HCT116 (cell line): ENCODE measurements at regions not wholly inside any gene's neighbourhood (a gene's known extent, or its start where the extent isn't known, plus 50 kb on each side); places are given as distances from the start of the nearest gene placed in this dataset.

ENCODE experiments used
- ATAC-seq: fragments of 200-7000 bp; cut with Tn5 transposase; 2 replicates; pipeline ENCODE4 v1.9.1; 2020; ENCODE audit warnings: mild to moderate bottlenecking, moderate library complexity
- BruUV-seq: library from RNA; stranded (reverse); fragments of 400-500 nt; replicated peaks from 2 replicates; lab custom pipeline; 2021; lab: Mats Ljungman, UMichigan
- CTCF ChIA-PET: fragments of 300-600 bp; sonication (Branson Sonifier 250); formaldehyde crosslinking; loops from one replicate; lab custom pipeline; 2021; ENCODE audit warnings: antibody characterized with exemption; lab: Charles Lee
- POLR2A ChIA-PET: fragments of 300-600, 350-600 bp; sonication (Branson Sonifier 250); formaldehyde crosslinking; loops from one replicate; lab custom pipeline; 2021; ENCODE audit warnings: antibody characterized with exemption; lab: Charles Lee
- RAD21 ChIA-PET, 2 experiments: fragments of 300-600 bp; sonication (Branson Sonifier 250); formaldehyde crosslinking; loops; one replicate each; lab custom pipeline; 2023; ENCODE audit warnings: low total read pairs in 2 of 2; ENCODE audit not compliant: uncharacterized antibody in 2 of 2, unreplicated experiment in 2 of 2, low non-redundant PET in 1 of 2; lab: Charles Lee
- DNase-seq: peaks from one replicate; pipeline ENCODE4 v3.0.0-alpha.2; 2010; ENCODE audit warnings: low read depth, low spot score
- H2AFZ ChIP-seq: fragments of 200-600 bp; shearing (Covaris generic), sonication (generic); 2 replicates; pipeline ENCODE4 v1.6.1; 2017; ENCODE audit warnings: low read depth, mixed run types, mixed read lengths, antibody characterized with exemption, low read length; ENCODE audit not compliant: poor library complexity, severe bottlenecking
- H3K27ac ChIP-seq: 2 replicates; pipeline ENCODE4 v1.5.1; 2012; ENCODE audit warnings: low read depth, low read length
- H3K27me3 ChIP-seq: fragments of 200-600 bp; sonication (generic); 2 replicates; pipeline ENCODE4 v1.6.1; 2016; ENCODE audit warnings: mixed run types, low read length, mixed read lengths; ENCODE audit not compliant: insufficient read depth
- H3K36me3 ChIP-seq, 2 experiments: fragments of 200-500 bp in 1 of 2; fragments of 200-600 bp in 1 of 2; sonication (Bioruptor generic) in 1 of 2; sonication (generic) in 1 of 2; 2 replicates each; pipeline versions ENCODE4 v1.5.1 to v1.6.1; 2014 to 2016; ENCODE audit warnings: low read length in 2 of 2, inconsistent platforms in 1 of 2, mixed read lengths in 1 of 2, mixed run types in 1 of 2; ENCODE audit not compliant: insufficient read depth in 2 of 2, control insufficient read depth in 1 of 2
- H3K4me1 ChIP-seq, 2 experiments: fragments of 200-600 bp in 1 of 2; sonication (generic) in 1 of 2; 2 replicates each; pipeline versions ENCODE4 v1.5.1 to v1.6.1; 2012 to 2017; ENCODE audit warnings: low read length in 2 of 2, inconsistent platforms in 1 of 2, mild to moderate bottlenecking in 1 of 2, mixed read lengths in 1 of 2, mixed run types in 1 of 2, moderate library complexity in 1 of 2; ENCODE audit not compliant: insufficient read depth in 2 of 2, control insufficient read depth in 1 of 2
- H3K4me2 ChIP-seq: fragments of 200-600 bp; sonication (generic); 2 replicates; pipeline ENCODE4 v1.6.1; 2017; ENCODE audit warnings: mixed run types, low read length, mixed read lengths
- H3K4me3 ChIP-seq, 2 experiments: fragments of 200-600 bp in 1 of 2; sonication (generic) in 1 of 2; replicated peaks in 1 of 2; 2 replicates each; pipeline ENCODE4 v1.5.1; 2011 to 2016; ENCODE audit warnings: low read length in 2 of 2, control low read depth in 1 of 2, low read depth in 1 of 2, mild to moderate bottlenecking in 1 of 2, mixed read lengths in 1 of 2, mixed run types in 1 of 2
- H3K79me2 ChIP-seq: fragments of 200-600 bp; sonication (generic); 2 replicates; pipeline ENCODE4 v1.6.1; 2017; ENCODE audit warnings: mild to moderate bottlenecking, mixed run types, low read length, moderate library complexity, mixed read lengths; ENCODE audit not compliant: insufficient read depth
- H3K9ac ChIP-seq: fragments of 200-600 bp; sonication (generic); 2 replicates; pipeline ENCODE4 v1.6.1; 2016; ENCODE audit warnings: low read length, mixed read lengths
- H3K9me2 ChIP-seq: fragments of 200-600 bp; sonication (generic), shearing (Covaris generic); 2 replicates; pipeline ENCODE4 v1.6.1; 2017; ENCODE audit warnings: mixed run types, mild to moderate bottlenecking, moderate library complexity; ENCODE audit not compliant: insufficient read depth
- H3K9me3 ChIP-seq, 2 experiments: fragments of 200-500 bp in 1 of 2; fragments of 200-600 bp in 1 of 2; sonication (Bioruptor generic) in 1 of 2; sonication (generic) in 1 of 2; 2 replicates each; pipeline ENCODE4 v1.6.1; 2014 to 2017; ENCODE audit warnings: low read length in 2 of 2, mixed read lengths in 2 of 2, inconsistent platforms in 1 of 2, low read depth in 1 of 2, mild to moderate bottlenecking in 1 of 2, mixed run types in 1 of 2, moderate library complexity in 1 of 2; ENCODE audit not compliant: control insufficient read depth in 1 of 2, insufficient read depth in 1 of 2
- H4K20me1 ChIP-seq: fragments of 200-600 bp; sonication (generic), shearing (Covaris generic); 2 replicates; pipeline ENCODE4 v1.6.1; 2017; ENCODE audit warnings: mixed run types, mild to moderate bottlenecking, moderate library complexity; ENCODE audit not compliant: insufficient read depth
- CTCF ChIP-seq, 3 experiments: fragments of 200-600 bp in 1 of 3; sonication (generic) in 1 of 3; IDR thresholded peaks in 2 of 3; conservative IDR thresholded peaks in 1 of 3; 2 replicates each; pipeline ENCODE4 v1.5.1; 2012 to 2017; ENCODE audit warnings: low read depth in 2 of 3, low read length in 2 of 3, antibody characterized with exemption in 1 of 3, borderline replicate concordance in 1 of 3, control low read depth in 1 of 3, mild to moderate bottlenecking in 1 of 3, mixed read lengths in 1 of 3, mixed run types in 1 of 3, moderate library complexity in 1 of 3; ENCODE audit not compliant: insufficient read depth in 1 of 3
- EGR1 ChIP-seq: IDR thresholded peaks from 2 replicates; pipeline ENCODE4 v1.6.1; 2012; ENCODE audit warnings: low read depth
- ELF1 ChIP-seq: IDR thresholded peaks from 2 replicates; pipeline ENCODE4 v1.6.1; 2012; ENCODE audit warnings: low read depth, borderline replicate concordance
- EZH2 ChIP-seq: fragments of 200-600 bp; sonication (generic); IDR thresholded peaks from 2 replicates; pipeline ENCODE4 v1.6.1; 2017; ENCODE audit warnings: antibody characterized with exemption, mixed run types
- EZH2phosphoT487 ChIP-seq: fragments of 200-600 bp; IDR thresholded peaks from 2 replicates; pipeline ENCODE4 v1.6.1; 2018; ENCODE audit warnings: antibody characterized with exemption, borderline replicate concordance
- FOSL1 ChIP-seq: IDR thresholded peaks from 2 replicates; pipeline ENCODE4 v1.6.1; 2012; ENCODE audit warnings: low read depth
- POLR2AphosphoS5 ChIP-seq: IDR thresholded peaks from 2 replicates; pipeline ENCODE4 v1.6.1; 2011; ENCODE audit warnings: mild to moderate bottlenecking, low read depth, low read length, moderate library complexity
- RAD21 ChIP-seq: IDR thresholded peaks from 2 replicates; pipeline ENCODE4 v1.6.1; 2012; ENCODE audit warnings: low read depth, mild to moderate bottlenecking
- SIN3A ChIP-seq: IDR thresholded peaks from 2 replicates; pipeline ENCODE4 v1.6.1; 2012; ENCODE audit warnings: low read depth
- SP1 ChIP-seq: IDR thresholded peaks from 2 replicates; pipeline ENCODE4 v1.6.1; 2012; ENCODE audit warnings: low read depth
- ZFX ChIP-seq: fragments of 450-650 bp; IDR thresholded peaks from 2 replicates; pipeline ENCODE4 v1.6.1; 2017
- intact Hi-C: fragments of 100-400 bp; cut with micrococcal nuclease; formaldehyde crosslinking; loops from 2 replicates; pipeline ENCODE4 v1.10.0; 2022
- TF ChIP-seq, protein P1 (sequence below): IDR thresholded peaks from 2 replicates; pipeline ENCODE4 v1.6.1; 2012; ENCODE audit warnings: low read depth

DNA sequence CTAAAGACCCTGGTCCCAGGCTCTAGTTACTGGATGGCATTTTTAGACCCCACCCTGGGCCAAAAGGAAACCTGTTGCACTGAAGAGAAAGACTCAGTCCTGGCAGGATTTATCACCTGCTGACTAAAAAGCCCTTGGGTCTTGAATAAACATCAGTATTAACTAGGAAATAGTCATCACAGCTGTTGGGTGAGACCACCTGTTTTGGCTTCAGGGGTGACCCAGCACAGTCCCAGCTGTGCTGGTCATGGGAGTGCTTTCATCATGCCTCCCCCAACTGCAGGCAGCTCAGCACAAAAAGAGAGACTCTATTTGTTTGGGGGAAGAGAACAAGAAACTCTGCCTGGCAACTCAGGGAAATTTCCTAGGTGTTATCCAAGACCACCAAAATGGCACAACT, 903.2 kb downstream of the C4orf33 start:
- H3K27ac ChIP-seq: no peak overlapping the region
- ATAC-seq: no peak

DNA sequence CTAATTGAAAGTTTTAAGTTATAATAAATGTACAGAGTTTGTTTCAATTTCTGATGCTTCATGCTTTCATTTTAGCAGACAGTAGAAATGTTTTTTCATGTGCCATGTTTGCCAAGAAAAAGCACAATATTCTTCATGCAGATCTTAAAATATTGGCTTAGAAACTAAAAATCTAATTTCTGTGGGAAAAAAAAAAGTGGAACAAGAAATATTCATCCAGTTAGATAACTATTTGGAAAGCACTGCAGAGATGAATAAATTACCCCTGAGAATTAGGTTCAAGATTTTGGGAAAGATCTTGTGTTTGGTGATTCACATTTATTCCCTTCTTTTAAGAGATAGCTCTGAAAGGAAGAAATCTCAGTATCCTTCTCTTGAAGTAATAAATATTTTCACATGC, 912.5 kb downstream of the C4orf33 start:
- H4K20me1 ChIP-seq: no peaks in the 10 kb centered on the region
- no peaks in the 10 kb centered on the region for H3K36me3 ChIP-seq
- no peak overlapping the region for H3K4me3 ChIP-seq
- ChIA-PET RAD21 (no interaction called here), CTCF (no interaction called here), POLR2A (no interaction called here)
- ATAC-seq: no peak
- no peak overlapping the region for H2AFZ ChIP-seq
- no peaks in the 10 kb centered on the region for H3K27me3 ChIP-seq
- H3K79me2 ChIP-seq: no peaks in the 10 kb centered on the region
- intact Hi-C loops: loop anchor here (5.0 kb wide), 1 partner anchor 971 kb away; no protein-coding TSS in a partner anchor
- no peak overlapping the region for H3K9ac ChIP-seq
- H3K9me2 ChIP-seq: no peaks in the 10 kb centered on the region
- H3K27ac ChIP-seq: no peak overlapping the region
- no TSS peak for BruUV-seq
- no peaks in the 10 kb centered on the region for H3K9me3 ChIP-seq
- no peak for DNase-seq
- no peak overlapping the region for H3K4me2 ChIP-seq
- H3K4me1 ChIP-seq: no peaks in the 10 kb centered on the region
- TF ChIP-seq EZH2 (no peak), FOSL1 (no peak), EGR1 (no peak), POLR2AphosphoS5 (no peak), EZH2phosphoT487 (no peak), ELF1 (no peak), RAD21 (no peak), SP1 (no peak), SIN3A (no peak), ZFX (no peak)
- TF ChIP-seq, protein P1, sequence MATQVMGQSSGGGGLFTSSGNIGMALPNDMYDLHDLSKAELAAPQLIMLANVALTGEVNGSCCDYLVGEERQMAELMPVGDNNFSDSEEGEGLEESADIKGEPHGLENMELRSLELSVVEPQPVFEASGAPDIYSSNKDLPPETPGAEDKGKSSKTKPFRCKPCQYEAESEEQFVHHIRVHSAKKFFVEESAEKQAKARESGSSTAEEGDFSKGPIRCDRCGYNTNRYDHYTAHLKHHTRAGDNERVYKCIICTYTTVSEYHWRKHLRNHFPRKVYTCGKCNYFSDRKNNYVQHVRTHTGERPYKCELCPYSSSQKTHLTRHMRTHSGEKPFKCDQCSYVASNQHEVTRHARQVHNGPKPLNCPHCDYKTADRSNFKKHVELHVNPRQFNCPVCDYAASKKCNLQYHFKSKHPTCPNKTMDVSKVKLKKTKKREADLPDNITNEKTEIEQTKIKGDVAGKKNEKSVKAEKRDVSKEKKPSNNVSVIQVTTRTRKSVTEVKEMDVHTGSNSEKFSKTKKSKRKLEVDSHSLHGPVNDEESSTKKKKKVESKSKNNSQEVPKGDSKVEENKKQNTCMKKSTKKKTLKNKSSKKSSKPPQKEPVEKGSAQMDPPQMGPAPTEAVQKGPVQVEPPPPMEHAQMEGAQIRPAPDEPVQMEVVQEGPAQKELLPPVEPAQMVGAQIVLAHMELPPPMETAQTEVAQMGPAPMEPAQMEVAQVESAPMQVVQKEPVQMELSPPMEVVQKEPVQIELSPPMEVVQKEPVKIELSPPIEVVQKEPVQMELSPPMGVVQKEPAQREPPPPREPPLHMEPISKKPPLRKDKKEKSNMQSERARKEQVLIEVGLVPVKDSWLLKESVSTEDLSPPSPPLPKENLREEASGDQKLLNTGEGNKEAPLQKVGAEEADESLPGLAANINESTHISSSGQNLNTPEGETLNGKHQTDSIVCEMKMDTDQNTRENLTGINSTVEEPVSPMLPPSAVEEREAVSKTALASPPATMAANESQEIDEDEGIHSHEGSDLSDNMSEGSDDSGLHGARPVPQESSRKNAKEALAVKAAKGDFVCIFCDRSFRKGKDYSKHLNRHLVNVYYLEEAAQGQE: no peak

More for the DNA sequence above, 903.2 kb downstream of the C4orf33 start:
- Histone ChIP-seq H3K4me1 (no peaks in the 10 kb centered on the region), H3K9me2 (no peaks in the 10 kb centered on the region), H3K36me3 (no peaks in the 10 kb centered on the region), H3K4me3 (no peak overlapping the region), H3K27me3 (no peaks in the 10 kb centered on the region), H3K79me2 (no peaks in the 10 kb centered on the region), H4K20me1 (no peaks in the 10 kb centered on the region), H3K4me2 (no peak overlapping the region), H3K9me3 (no peaks in the 10 kb centered on the region), H3K9ac (no peak overlapping the region), H2AFZ (no peak overlapping the region)
- ChIA-PET POLR2A (no interaction called here), CTCF (no interaction called here), RAD21 (no interaction called here)
- DNase-seq: no peak
- no TSS peak for BruUV-seq
- TF ChIP-seq CTCF (IDR thresholded peaks at IDR 0.05 in 2 of 3, conservative IDR thresholded peaks at IDR 0.05 in 1 of 3; ENCODE audit: borderline replicate concordance in 1 of 3, insufficient read depth in 1 of 3, low read depth in 2 of 3, low read length in 2 of 3): no peak
- intact Hi-C loops: no loop called here
